WI38 (cell line): ENCODE measurements at regions not wholly inside any gene's neighbourhood (a gene's known extent, or its start where the extent isn't known, plus 50 kb on each side); places are given as distances from the start of the nearest gene placed in this dataset.

Source experiments
- H3K4me3 ChIP-seq: 2 replicates; pipeline ENCODE4 v1.5.1; 2011; ENCODE audit warnings: low read depth, mild to moderate bottlenecking, control low read depth, low read length
- TF ChIP-seq, protein P1 (sequence below): IDR thresholded peaks from 2 replicates; pipeline ENCODE4 v1.5.1; 2012; ENCODE audit warnings: low read depth, mild to moderate bottlenecking, control low read depth, low read length

DNA sequence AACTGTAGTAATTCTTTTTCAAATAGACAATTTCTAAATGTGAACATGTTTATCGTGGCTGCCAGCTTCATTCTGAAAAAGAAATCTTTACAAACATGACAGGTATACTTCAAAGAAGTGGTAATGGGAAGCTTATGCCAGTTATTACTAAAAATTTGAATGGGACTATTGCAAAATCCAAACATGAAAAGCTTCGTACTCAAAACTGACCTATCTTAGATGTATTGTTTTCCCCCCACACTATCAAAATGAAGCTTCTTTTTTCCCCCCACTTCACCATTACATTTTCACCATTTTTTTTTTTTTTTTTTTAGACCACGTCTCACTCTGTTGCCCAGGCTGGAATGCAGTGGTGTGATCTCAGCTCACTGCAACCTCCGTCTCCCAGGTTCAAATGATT, 50.4 kb upstream of the SERTAD2 start:
- TF ChIP-seq, protein P1, sequence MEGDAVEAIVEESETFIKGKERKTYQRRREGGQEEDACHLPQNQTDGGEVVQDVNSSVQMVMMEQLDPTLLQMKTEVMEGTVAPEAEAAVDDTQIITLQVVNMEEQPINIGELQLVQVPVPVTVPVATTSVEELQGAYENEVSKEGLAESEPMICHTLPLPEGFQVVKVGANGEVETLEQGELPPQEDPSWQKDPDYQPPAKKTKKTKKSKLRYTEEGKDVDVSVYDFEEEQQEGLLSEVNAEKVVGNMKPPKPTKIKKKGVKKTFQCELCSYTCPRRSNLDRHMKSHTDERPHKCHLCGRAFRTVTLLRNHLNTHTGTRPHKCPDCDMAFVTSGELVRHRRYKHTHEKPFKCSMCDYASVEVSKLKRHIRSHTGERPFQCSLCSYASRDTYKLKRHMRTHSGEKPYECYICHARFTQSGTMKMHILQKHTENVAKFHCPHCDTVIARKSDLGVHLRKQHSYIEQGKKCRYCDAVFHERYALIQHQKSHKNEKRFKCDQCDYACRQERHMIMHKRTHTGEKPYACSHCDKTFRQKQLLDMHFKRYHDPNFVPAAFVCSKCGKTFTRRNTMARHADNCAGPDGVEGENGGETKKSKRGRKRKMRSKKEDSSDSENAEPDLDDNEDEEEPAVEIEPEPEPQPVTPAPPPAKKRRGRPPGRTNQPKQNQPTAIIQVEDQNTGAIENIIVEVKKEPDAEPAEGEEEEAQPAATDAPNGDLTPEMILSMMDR, result no peak
- H3K4me3 ChIP-seq, result no peak overlapping the region

DNA sequence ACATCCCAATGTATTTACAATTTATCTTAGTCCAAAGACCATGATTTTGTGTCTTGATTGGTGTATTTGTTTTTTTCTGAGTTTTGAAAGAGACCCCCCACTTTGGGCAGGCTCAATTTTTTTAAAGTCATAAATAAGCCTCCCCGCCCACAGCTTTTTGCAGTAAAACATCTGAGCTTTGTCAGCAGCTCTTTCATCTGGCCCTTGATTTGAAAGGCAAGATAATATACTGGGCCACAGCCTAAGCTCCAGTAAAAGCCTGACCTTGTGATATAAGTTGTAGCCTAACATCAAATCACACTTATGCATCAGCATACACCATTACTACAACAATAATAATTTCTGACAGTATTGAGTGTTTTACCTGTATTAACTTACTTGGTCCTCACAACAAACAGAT, 51.3 kb upstream of the SERTAD2 start:
- TF ChIP-seq, protein P1, result no peak
- H3K4me3 ChIP-seq, result no peak overlapping the region

DNA sequence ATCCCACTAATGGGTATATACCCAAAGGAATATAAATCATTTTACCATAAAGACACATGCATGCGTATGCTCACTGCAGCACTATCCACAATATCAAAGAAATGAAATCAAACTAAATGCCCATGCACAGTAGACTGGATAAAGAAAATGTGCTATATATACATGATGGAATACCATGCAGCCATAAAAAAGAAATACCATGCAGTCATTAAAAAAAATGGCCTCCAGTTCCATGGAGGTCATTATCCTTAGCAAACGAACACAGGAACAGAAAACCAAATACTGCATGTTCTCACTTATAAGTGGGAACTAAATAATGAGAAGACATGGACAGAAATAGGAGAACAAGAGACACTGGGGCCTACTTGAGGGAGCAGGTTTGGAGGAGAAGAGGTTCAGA, 53.6 kb upstream of the SERTAD2 start:
- no peak overlapping the region for H3K4me3 ChIP-seq
- TF ChIP-seq, protein P1, result no peak

DNA sequence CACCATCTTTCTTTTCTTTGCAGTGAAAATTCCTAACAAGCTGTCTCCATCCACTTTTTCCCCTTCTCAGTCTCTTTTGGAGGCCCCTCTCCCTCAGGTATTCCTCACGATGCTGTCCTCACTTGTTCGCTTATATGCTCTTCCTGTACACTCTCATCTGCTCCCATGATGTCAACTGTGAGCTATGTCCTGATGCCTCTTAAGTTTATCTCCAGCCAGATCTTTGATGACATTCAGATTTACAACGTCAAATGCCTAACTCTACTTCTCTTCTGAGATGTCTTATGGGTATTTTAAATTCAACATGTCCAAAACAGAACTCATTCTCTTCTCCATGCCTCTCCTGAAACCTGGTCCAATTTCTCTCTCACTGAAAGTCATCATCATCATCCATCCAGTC, 55.1 kb upstream of the SERTAD2 start:
- TF ChIP-seq, protein P1, result no peak
- no peak overlapping the region for H3K4me3 ChIP-seq

DNA sequence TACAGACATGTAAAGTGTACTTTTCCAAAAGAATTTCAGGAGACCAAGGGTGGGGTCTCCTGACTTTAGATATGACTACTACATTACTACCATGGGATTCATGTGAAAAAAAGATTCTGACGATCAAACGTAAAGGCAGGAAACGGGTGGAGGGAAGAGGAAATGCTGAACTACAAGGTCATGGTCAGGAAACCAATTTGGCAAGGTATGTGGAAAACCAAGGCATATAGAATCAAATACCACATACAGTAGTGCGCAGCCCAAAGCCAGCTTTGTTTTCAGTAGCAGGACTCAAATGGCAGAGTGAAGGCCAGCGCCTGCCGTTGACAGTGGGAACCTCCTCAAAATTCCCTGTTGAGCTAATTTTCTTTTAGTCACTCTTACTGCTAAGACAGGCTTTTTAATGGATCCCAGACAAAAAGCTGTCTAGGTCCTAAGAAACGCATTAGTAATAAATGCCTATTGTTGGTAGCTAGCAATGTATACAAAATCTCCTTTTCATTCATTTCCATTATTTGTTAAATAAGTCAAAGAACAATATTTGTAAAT, 57.6 kb upstream of the SERTAD2 start:
- no peak overlapping the region for H3K4me3 ChIP-seq
- TF ChIP-seq, protein P1, result no peak

DNA sequence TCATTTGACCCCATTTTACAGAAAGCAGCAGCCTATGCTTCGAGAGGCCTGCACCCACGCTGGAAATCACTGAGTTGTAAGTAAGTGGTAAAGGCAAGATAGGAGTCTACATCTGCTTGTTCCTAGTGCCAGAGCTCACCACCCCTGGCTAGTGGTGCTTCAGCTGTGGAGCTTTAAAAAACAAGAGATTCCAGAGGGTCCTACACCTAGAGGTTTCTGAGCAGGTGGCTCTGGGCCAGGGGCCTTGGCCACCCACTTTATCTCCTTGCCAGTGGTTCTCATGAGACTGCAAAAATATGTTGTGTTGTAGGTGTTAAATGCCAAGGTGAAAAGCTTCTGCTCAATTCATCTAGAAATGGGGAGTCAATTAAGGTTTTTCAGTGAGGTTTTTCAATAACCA, 60.0 kb upstream of the SERTAD2 start:
- no peak overlapping the region for H3K4me3 ChIP-seq
- TF ChIP-seq, protein P1, result no peak

DNA sequence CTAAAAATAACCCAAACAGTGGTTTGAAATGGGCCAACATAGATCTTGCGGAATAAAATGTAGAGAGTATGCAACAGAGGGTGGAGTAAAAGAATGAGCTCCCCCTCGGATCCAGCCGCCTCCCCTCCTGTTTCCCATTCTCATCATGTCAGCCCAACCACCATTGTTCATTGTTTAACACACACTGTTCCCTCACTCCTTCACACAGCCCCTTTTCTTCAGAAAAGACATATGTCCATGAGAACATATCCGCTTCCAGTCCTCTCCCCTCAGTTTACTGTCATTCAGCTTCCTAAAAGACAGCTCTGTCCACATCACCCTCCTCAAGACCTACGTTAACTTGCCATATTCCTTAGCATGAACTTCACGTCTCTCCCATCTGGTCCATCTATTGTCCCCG, 62.9 kb upstream of the SERTAD2 start:
- TF ChIP-seq, protein P1, result no peak
- no peak overlapping the region for H3K4me3 ChIP-seq
